NB4 (cell line): ENCODE measurements at regions not wholly inside any gene's neighbourhood (a gene's known extent, or its start where the extent isn't known, plus 50 kb on each side); places are given as distances from the start of the nearest gene placed in this dataset.

ENCODE experiments used
- MYC ChIP-seq: IDR thresholded peaks from 2 replicates; pipeline ENCODE4 v1.6.1; 2011; ENCODE audit warnings: low read depth, low read length
- POLR2A ChIP-seq: IDR thresholded peaks from 2 replicates; pipeline ENCODE4 v1.6.1; 2011; ENCODE audit warnings: mild to moderate bottlenecking; ENCODE audit not compliant: insufficient read length; ENCODE audit errors: extremely low read depth
- TF ChIP-seq, protein P1 (sequence below): IDR thresholded peaks from one replicate; pipeline ENCODE4 v1.5.1; 2012; ENCODE audit warnings: low read depth, low read length
- TF ChIP-seq, protein P2 (sequence below): IDR thresholded peaks from 2 replicates; pipeline ENCODE4 v1.6.1; 2011; ENCODE audit warnings: low read depth, low read length

DNA sequence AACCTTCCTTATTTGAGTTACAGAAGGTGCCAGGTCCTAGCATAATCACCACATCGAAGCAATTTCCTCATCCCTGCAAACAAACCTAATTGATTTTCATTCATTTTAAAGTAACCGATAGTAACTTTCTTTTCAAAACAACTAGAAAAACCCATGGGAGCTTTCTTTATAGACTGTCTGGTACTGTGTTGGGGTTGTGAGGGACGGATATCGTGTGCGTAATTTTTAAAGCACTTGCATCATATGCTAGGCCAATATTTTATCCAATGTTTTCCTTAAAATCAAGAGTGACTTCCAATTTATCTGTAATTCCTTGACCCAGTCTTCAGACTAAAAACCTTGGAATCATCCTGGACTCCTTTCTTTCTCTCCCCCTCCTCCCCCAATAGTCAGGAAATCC is 271.5 kb upstream of the SESN3 start:
- TF ChIP-seq POLR2A: no peak
- TF ChIP-seq, protein P1, sequence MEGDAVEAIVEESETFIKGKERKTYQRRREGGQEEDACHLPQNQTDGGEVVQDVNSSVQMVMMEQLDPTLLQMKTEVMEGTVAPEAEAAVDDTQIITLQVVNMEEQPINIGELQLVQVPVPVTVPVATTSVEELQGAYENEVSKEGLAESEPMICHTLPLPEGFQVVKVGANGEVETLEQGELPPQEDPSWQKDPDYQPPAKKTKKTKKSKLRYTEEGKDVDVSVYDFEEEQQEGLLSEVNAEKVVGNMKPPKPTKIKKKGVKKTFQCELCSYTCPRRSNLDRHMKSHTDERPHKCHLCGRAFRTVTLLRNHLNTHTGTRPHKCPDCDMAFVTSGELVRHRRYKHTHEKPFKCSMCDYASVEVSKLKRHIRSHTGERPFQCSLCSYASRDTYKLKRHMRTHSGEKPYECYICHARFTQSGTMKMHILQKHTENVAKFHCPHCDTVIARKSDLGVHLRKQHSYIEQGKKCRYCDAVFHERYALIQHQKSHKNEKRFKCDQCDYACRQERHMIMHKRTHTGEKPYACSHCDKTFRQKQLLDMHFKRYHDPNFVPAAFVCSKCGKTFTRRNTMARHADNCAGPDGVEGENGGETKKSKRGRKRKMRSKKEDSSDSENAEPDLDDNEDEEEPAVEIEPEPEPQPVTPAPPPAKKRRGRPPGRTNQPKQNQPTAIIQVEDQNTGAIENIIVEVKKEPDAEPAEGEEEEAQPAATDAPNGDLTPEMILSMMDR: no peak
- TF ChIP-seq, protein P2, sequence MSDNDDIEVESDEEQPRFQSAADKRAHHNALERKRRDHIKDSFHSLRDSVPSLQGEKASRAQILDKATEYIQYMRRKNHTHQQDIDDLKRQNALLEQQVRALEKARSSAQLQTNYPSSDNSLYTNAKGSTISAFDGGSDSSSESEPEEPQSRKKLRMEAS: no peak
- no peak for TF ChIP-seq MYC
